Hepatocyte (in vitro differentiated cells): ENCODE measurements at regions not wholly inside any gene's neighbourhood (a gene's known extent, or its start where the extent isn't known, plus 50 kb on each side); places are given as distances from the start of the nearest gene placed in this dataset.

Experiments used
- DNase-seq: peaks from one replicate; pipeline ENCODE4 v3.0.0-alpha.2; 2016; ENCODE audit warnings: low spot score
- H2AFZ ChIP-seq: fragments of 200-600 bp; sonication (generic); 2 replicates; pipeline ENCODE4 v1.6.0; 2016; ENCODE audit warnings: antibody characterized with exemption, mild to moderate bottlenecking
- H3K27ac ChIP-seq: fragments of 200-600 bp; sonication (generic); 2 replicates; pipeline ENCODE4 v1.5.1; 2016; ENCODE audit warnings: mild to moderate bottlenecking
- H3K27me3 ChIP-seq: fragments of 200-600 bp; sonication (generic); 2 replicates; pipeline ENCODE4 v1.6.1; 2016
- H3K36me3 ChIP-seq: fragments of 200-600 bp; sonication (generic); replicated peaks from 2 replicates; pipeline ENCODE4 v1.5.1; 2016; ENCODE audit warnings: low read depth; ENCODE audit not compliant: insufficient read depth
- H3K4me1 ChIP-seq: fragments of 200-600 bp; sonication (generic); 2 replicates; pipeline ENCODE4 v1.5.1; 2016; ENCODE audit warnings: mild to moderate bottlenecking, moderate library complexity; ENCODE audit not compliant: insufficient read depth
- H3K4me2 ChIP-seq: fragments of 200-600 bp; sonication (generic); 2 replicates; pipeline ENCODE4 v1.6.0; 2016
- H3K4me3 ChIP-seq: fragments of 200-600 bp; sonication (generic); 2 replicates; pipeline ENCODE4 v1.5.1; 2016; ENCODE audit warnings: mild to moderate bottlenecking
- H3K79me2 ChIP-seq: fragments of 200-600 bp; sonication (generic); 2 replicates; pipeline ENCODE4 v1.6.0; 2017; ENCODE audit warnings: mild to moderate bottlenecking
- H3K9me2 ChIP-seq: fragments of 200-600 bp; sonication (generic); replicated peaks from 2 replicates; pipeline ENCODE4 v1.6.0; 2017; ENCODE audit warnings: mild to moderate bottlenecking; ENCODE audit not compliant: insufficient read depth
- H3K9me3 ChIP-seq: fragments of 200-600 bp; sonication (generic); 2 replicates; pipeline ENCODE4 v1.5.1; 2016; ENCODE audit warnings: low read depth, mild to moderate bottlenecking
- H4K20me1 ChIP-seq: fragments of 200-600 bp; sonication (generic); 2 replicates; pipeline ENCODE4 v1.6.0; 2016; ENCODE audit warnings: mild to moderate bottlenecking; ENCODE audit not compliant: insufficient read depth, poor library complexity, severe bottlenecking
- EZH2 ChIP-seq: fragments of 200-600 bp; sonication (generic); IDR thresholded peaks from 2 replicates; pipeline ENCODE4 v1.6.1; 2016; ENCODE audit warnings: antibody characterized with exemption, mild to moderate bottlenecking, borderline replicate concordance
- EZH2phosphoT487 ChIP-seq: fragments of 200-600 bp; sonication (generic); IDR thresholded peaks from one replicate; pipeline ENCODE4 v1.6.1; 2018; ENCODE audit warnings: antibody characterized with exemption, mild to moderate bottlenecking, low read depth, moderate library complexity; ENCODE audit not compliant: unreplicated experiment, severe bottlenecking
- WGBS: methylation state at CpG from one replicate; pipeline ENCODE4 v1.1.6; 2016; ENCODE audit warnings: low lambda C conversion rate; ENCODE audit errors: missing lambda C conversion rate; 5-methylcytosine and 5-hydroxymethylcytosine counted together
- TF ChIP-seq, protein P1 (sequence below): fragments of 200-600 bp; sonication (generic); IDR thresholded peaks from 2 replicates; pipeline ENCODE4 v1.5.1; 2016; ENCODE audit warnings: antibody characterized with exemption, mild to moderate bottlenecking; ENCODE audit not compliant: poor library complexity

DNA sequence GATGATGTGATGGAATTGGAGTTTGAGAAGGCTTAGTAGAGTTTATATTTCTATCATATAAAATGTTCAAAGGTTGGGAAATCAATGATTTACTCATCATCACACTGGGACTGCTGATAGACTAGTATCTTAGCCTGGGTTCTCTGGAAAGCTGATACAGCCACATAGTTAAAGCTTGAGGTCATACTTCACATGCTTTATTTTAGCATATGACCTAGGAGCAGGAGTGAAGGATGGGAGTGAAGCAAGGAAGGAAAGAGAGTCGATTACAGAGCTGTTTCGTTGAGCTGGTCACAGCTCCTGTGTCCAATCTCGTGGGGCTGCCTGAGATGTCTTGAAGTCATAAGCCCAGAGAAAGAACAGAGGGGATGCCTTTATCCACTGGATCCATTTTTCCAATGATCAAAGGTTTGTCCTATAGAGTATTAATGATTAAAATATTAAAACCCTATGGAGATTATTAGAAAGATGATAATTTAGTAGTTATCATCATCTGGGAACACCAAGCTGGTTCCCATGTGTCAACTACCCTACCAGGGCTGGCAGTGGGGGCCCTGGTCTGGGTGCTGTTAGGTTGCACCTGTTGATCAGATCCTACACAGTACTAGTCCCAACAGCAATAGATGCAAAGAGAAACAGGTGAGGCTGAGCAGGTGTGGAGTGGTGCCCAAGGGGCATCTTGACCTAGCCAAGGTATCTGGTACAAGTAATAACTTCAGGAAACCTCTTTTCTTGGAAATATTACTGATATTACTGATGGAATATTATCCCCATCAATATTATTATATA is 77.8 kb downstream of the BAMBI start:
- H3K27me3 ChIP-seq = no peaks in the 10 kb centered on the region
- H3K9me2 ChIP-seq = no peaks in the 10 kb centered on the region
- DNase-seq = peak; percentile 52
- WGBS = 56% methylated on average over 3 of the region's 3 CpGs
- H3K4me2 ChIP-seq = no peak overlapping the region
- no peak overlapping the region for H2AFZ ChIP-seq
- H3K4me1 ChIP-seq = no peaks in the 10 kb centered on the region
- no peaks in the 10 kb centered on the region for H3K79me2 ChIP-seq
- H3K9me3 ChIP-seq = no peaks in the 10 kb centered on the region
- no peaks in the 10 kb centered on the region for H3K36me3 ChIP-seq
- H3K4me3 ChIP-seq = no peak overlapping the region
- peak overlapping the region; percentile 7 for H3K27ac ChIP-seq
- no peak for TF ChIP-seq EZH2phosphoT487
- TF ChIP-seq EZH2 = no peak
- TF ChIP-seq, protein P1, sequence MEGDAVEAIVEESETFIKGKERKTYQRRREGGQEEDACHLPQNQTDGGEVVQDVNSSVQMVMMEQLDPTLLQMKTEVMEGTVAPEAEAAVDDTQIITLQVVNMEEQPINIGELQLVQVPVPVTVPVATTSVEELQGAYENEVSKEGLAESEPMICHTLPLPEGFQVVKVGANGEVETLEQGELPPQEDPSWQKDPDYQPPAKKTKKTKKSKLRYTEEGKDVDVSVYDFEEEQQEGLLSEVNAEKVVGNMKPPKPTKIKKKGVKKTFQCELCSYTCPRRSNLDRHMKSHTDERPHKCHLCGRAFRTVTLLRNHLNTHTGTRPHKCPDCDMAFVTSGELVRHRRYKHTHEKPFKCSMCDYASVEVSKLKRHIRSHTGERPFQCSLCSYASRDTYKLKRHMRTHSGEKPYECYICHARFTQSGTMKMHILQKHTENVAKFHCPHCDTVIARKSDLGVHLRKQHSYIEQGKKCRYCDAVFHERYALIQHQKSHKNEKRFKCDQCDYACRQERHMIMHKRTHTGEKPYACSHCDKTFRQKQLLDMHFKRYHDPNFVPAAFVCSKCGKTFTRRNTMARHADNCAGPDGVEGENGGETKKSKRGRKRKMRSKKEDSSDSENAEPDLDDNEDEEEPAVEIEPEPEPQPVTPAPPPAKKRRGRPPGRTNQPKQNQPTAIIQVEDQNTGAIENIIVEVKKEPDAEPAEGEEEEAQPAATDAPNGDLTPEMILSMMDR = no peak
- H4K20me1 ChIP-seq = no peaks in the 10 kb centered on the region

DNA sequence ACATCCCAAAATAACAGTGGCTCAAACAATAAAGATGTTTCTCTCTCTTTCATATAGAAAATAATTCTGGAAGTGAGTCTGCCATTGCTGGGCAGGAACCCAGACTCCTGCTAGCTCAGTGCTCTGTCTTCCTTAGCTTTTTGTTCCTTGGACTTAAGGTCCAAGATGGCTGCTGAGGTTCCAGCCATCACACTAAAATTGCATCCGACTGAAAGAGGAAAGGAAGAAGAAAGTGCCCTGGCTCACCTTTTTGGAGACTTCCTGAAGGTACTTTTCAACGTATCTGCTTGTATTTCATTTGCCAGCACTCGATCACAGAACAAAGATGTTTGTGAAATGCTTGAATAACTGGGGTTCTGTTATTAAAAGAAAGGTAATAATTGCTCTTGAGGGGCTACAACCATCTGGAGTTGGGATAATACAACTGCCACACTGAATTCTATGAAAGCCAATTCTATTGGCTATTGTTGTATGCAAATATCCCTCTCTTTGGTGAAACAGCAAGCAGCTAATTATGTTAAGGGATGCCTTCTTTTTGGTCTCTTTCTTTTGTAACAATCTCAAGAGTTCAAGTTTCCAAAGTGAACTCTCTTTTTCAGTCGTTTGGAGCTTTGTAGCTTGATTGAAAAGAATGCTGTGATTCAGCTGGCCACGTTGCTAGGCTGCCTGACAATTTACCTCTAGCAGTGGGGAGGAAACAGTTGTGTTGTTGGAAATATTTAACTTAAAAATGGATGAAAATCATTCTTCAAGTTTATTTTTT is 83.9 kb downstream of the BAMBI start:
- WGBS = 64% methylated on average over 5 of the region's 5 CpGs

DNA sequence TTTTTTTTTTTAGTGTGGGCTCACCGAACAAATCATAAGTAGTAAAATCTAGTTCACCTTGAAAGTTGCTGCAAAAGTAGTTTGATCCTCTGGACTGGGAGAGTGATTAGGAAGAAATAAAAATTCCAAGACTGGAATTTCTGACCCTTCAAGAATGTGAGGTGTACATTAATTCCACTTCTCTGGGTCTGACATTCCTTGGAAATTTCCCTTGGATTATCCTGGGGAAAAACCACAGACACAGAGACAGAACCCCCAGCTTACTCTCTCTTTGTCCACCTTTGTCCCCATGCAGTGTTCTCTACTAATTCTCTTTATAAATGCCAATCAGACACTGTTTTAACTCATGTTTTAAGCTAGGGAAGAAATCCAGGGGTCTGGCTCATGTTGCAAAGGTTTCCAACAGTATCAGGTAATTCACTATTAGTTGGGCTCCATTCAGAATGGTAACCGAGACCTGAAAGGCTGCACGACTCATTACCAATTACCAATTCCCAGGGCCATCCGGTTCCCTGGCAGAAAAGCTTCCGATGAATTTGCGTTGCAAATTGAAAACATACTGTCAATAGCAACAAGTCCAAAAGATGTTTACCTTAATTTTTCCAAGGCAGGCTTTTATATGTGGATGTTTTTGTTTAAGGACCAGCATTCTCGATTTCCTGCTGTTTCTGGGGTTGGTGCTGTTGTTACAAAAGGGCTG is 86.3 kb downstream of the BAMBI start:
- H3K4me1 ChIP-seq = no peaks in the 10 kb centered on the region
- H3K27me3 ChIP-seq = no peaks in the 10 kb centered on the region
- no peaks in the 10 kb centered on the region for H4K20me1 ChIP-seq
- no peak overlapping the region for H3K4me2 ChIP-seq
- H3K27ac ChIP-seq = no peak overlapping the region
- DNase-seq = no peak
- 54% methylated on average over 7 of the region's 7 CpGs for WGBS
- no peaks in the 10 kb centered on the region for H3K36me3 ChIP-seq
- no peak for TF ChIP-seq EZH2
- no peak overlapping the region for H3K4me3 ChIP-seq
- no peaks in the 10 kb centered on the region for H3K9me3 ChIP-seq
- H3K9me2 ChIP-seq = no peaks in the 10 kb centered on the region
- H2AFZ ChIP-seq = no peak overlapping the region
- H3K79me2 ChIP-seq = no peaks in the 10 kb centered on the region

More for the DNA sequence above, 83.9 kb downstream of the BAMBI start:
- DNase-seq = no peak
- Histone ChIP-seq H3K9me2 (no peaks in the 10 kb centered on the region), H3K36me3 (no peaks in the 10 kb centered on the region), H3K27ac (no peak overlapping the region), H3K9me3 (no peaks in the 10 kb centered on the region), H2AFZ (no peak overlapping the region), H3K79me2 (no peaks in the 10 kb centered on the region), H3K4me1 (no peaks in the 10 kb centered on the region), H4K20me1 (no peaks in the 10 kb centered on the region), H3K4me2 (no peak overlapping the region), H3K4me3 (no peak overlapping the region), H3K27me3 (no peaks in the 10 kb centered on the region)
- TF ChIP-seq, protein P1 = no peak
- TF ChIP-seq EZH2phosphoT487 (no peak), EZH2 (no peak)

DNA sequence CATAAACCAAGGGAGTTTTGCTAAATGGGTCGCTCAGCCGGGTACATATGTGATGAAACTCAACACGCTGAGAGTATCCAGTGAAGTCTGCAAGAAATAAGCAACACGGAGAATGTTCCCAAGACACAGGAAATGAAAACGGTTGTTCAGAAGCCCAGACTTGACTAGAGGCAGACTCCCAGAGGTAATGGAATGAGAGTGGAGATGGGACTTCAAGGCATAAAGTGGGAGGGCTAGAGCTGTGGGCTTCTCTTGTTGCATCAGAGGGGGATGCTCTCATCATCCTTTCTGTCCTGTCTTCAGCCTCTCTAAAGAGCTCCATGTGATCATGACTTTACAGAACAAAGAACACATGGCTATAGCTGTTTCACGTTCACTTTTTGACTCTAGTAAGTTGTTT is 88.3 kb downstream of the BAMBI start:
- TF ChIP-seq, protein P1 = no peak
- no peak for TF ChIP-seq EZH2phosphoT487
- no peak for TF ChIP-seq EZH2
- 68% methylated on average over 6 of the region's 6 CpGs for WGBS
- DNase-seq = no peak

More for the DNA sequence above, 88.3 kb downstream of the BAMBI start:
- Histone ChIP-seq H3K4me1 (no peaks in the 10 kb centered on the region), H3K27me3 (no peaks in the 10 kb centered on the region), H3K36me3 (no peaks in the 10 kb centered on the region), H4K20me1 (no peaks in the 10 kb centered on the region), H3K9me2 (no peaks in the 10 kb centered on the region), H2AFZ (no peak overlapping the region), H3K4me3 (no peak overlapping the region), H3K4me2 (no peak overlapping the region), H3K27ac (peak overlapping the region; percentile 13), H3K9me3 (no peaks in the 10 kb centered on the region), H3K79me2 (no peaks in the 10 kb centered on the region)
